HG03175 (cell line): ENCODE measurements at regions not wholly inside any gene's neighbourhood (a gene's known extent, or its start where the extent isn't known, plus 50 kb on each side); places are given as distances from the start of the nearest gene placed in this dataset.

Experiments
- ATAC-seq: cut with Tn5 transposase; IDR thresholded peaks from one replicate; pipeline ENCODE4 v1.9.1; 2021; ENCODE audit warnings: mild to moderate bottlenecking, moderate library complexity; ENCODE audit not compliant: unreplicated experiment

- no peak for ATAC-seq
Measured at GRCh38 chr1:112196731-112197130, 199.3 kb upstream of the CTTNBP2NL start.

- no peak for ATAC-seq
Measured at GRCh38 chr1:112209493-112209892, 186.5 kb upstream of the CTTNBP2NL start.

GRCh38 chr1:112219267-112219666 is 176.7 kb upstream of the CTTNBP2NL start:
- no peak for ATAC-seq

GRCh38 chr1:112230232-112230631 is 165.8 kb upstream of the CTTNBP2NL start:
- ATAC-seq, result no peak

- no peak for ATAC-seq
Measured at GRCh38 chr1:112231331-112231730, 164.7 kb upstream of the CTTNBP2NL start.

GRCh38 chr1:112232848-112233247 is 163.2 kb upstream of the CTTNBP2NL start:
- ATAC-seq, result no peak

GRCh38 chr1:112234710-112235109 is 161.3 kb upstream of the CTTNBP2NL start:
- no peak for ATAC-seq

- no peak for ATAC-seq
Measured at GRCh38 chr1:112237983-112238545, 157.9 kb upstream of the CTTNBP2NL start.

- ATAC-seq, result no peak
Measured at GRCh38 chr1:112239683-112240330, 156.2 kb upstream of the CTTNBP2NL start.

- no peak for ATAC-seq
Measured at GRCh38 chr1:112242470-112242869, 153.5 kb upstream of the CTTNBP2NL start.

GRCh38 chr1:112244131-112244530 is 151.9 kb upstream of the CTTNBP2NL start:
- no peak for ATAC-seq

GRCh38 chr1:112245114-112245513 is 150.9 kb upstream of the CTTNBP2NL start:
- ATAC-seq, result no peak

- no peak for ATAC-seq
Measured at GRCh38 chr1:112247036-112247597, 148.9 kb upstream of the CTTNBP2NL start.

- no peak for ATAC-seq
Measured at GRCh38 chr1:112247961-112248360, 148.1 kb upstream of the CTTNBP2NL start.

GRCh38 chr1:112250892-112251291 is 145.1 kb upstream of the CTTNBP2NL start:
- no peak for ATAC-seq

- no peak for ATAC-seq
Measured at GRCh38 chr1:112251766-112252506, 144.1 kb upstream of the CTTNBP2NL start.

GRCh38 chr1:112253366-112253765 is 142.6 kb upstream of the CTTNBP2NL start:
- ATAC-seq, result no peak

GRCh38 chr1:112255080-112255479 is 140.9 kb upstream of the CTTNBP2NL start:
- no peak for ATAC-seq

GRCh38 chr1:112256411-112256810 is 139.6 kb upstream of the CTTNBP2NL start:
- no peak for ATAC-seq

GRCh38 chr1:112257043-112257835 is 138.8 kb upstream of the CTTNBP2NL start:
- no peak for ATAC-seq

GRCh38 chr1:112260699-112261098 is 135.3 kb upstream of the CTTNBP2NL start:
- no peak for ATAC-seq
